ENCODE measurements at regions not wholly inside any gene's neighbourhood (a gene's known extent, or its start where the extent isn't known, plus 50 kb on each side); places are given as distances from the start of the nearest gene placed in this dataset.

DNA sequence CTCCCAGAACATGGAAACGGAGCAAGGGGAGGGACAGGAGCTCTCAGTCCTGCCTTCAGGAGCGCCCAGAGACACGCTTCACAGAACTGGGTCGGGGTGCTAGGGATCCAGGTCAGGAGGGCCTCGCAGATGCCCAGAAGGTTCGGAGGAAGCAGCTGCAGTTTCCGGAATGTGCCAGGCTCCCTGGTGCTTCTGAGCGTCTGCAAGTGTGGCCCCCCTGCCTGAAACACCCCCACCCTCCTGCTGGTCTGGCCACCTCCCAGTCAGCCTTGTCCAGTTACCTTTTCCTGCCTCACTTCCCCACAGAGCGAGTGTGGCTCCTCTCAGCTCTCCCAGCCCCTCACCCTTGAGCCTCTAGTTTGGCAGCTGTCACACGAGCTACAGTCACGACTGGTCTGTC is 88.3 kb upstream of the TAF1B start:
- no peak for DNase-seq (ENCODE audit: extremely low read depth in 1 of 2, low read depth in 1 of 2)

DNA sequence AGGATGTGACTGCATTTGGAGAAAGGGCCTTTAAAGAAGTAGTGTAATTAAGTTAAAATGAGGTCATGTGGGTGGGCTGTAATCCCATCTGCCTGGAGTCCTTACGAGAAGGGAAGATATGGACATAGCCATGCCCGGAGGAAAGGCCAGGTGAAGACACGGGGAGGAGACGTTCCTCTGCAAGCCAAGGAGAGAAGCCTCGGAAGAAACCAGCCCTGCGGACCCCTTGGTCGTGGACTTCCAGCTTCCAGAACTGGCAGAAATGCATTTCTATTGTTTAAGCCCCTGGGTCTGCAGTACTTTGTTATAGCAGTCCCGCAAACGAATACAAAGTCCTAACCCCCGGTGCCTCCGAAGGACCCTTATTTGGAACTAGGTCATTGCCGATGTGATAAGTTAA is 87.6 kb upstream of the TAF1B start:
- DNase-seq (ENCODE audit: extremely low read depth in 1 of 2, low read depth in 1 of 2) = no peak

DNA sequence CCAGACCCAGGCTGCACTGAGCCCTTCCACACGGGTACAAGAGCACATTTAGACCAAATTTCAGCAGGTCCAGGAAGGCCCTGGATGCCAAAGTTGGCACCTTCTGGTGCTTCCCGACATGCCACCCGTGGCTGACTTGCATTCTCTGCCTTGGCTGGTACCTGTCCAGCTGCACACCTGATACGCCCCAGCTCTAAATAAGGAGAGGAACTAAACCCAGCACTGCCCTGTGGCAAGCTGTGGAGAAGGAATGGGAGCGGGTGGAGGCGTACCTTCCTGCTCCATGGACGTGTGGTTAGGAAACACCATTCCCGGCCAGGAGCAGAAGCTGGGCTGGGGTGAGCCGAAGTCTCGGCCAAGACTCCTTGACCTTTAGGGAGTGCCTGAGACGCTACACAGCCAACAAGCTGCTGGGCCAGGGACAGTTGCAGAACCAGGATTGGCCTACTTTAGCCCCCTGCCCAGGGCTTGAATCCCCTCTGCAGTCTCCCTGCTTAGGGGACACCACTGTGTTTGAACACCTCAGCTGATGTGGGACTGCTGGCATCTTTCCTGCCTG is 86.5 kb upstream of the TAF1B start:
- no peak for DNase-seq (ENCODE audit: extremely low read depth in 1 of 2, low read depth in 1 of 2)

DNA sequence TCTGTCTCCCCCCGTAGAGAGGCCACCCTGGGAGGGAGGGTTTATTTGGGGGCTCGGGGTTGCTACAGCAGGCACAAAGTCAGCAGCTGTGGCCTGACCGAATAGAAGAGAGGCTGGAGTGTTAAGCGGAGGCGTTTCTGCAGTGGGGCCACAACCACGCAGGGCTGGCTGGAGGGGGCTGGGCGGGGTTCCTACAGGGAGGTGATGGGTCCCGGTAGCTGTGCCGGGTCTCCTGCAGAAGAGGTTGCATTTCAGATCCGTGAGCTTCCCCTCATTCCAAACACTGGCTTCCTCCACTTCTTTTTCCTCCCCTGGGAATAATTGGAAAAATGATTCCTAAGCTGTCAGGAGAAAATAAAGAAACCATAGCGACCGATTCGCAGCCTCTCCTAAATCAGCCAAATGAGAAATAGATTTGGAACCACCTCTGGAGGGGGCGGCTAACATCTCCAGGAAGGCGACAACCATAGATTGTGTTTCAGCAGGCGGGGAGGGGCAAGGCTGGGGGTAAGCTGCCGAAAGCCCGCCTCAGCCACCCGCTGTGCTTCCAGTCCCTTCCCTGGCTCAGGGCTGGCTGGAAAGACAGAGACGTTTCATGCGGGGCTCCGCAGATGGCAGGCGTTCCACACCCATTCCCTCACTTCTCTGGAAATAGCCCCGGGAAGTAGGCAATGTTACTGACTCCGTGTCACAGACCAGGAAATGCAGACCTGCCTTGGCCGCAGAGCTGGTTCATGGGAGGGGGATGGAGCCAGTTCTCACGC is 85.6 kb upstream of the TAF1B start:
- DNase-seq (ENCODE audit: extremely low read depth in 1 of 2, low read depth in 1 of 2) = no peak

DNA sequence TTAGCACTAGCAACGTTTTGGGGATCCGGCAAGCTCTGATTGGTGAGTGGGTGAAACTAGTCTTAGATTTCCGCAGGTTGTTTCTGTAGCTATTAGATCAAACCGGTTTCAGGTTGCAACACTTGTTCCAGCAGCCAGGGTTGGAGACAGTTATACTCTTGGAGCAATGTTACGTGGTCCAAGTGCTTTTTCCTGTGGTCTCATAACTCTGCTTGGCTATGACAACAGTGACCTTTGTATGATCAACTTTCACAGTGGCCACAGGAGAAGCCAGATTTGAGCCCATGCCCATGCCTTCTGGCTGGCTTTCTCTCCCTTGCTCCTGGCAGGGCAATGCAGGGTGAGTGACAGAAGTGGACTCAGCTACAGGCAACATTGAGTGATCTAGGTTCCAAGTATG is 84.5 kb upstream of the TAF1B start:
- DNase-seq (ENCODE audit: extremely low read depth in 1 of 2, low read depth in 1 of 2) = no peak

DNA sequence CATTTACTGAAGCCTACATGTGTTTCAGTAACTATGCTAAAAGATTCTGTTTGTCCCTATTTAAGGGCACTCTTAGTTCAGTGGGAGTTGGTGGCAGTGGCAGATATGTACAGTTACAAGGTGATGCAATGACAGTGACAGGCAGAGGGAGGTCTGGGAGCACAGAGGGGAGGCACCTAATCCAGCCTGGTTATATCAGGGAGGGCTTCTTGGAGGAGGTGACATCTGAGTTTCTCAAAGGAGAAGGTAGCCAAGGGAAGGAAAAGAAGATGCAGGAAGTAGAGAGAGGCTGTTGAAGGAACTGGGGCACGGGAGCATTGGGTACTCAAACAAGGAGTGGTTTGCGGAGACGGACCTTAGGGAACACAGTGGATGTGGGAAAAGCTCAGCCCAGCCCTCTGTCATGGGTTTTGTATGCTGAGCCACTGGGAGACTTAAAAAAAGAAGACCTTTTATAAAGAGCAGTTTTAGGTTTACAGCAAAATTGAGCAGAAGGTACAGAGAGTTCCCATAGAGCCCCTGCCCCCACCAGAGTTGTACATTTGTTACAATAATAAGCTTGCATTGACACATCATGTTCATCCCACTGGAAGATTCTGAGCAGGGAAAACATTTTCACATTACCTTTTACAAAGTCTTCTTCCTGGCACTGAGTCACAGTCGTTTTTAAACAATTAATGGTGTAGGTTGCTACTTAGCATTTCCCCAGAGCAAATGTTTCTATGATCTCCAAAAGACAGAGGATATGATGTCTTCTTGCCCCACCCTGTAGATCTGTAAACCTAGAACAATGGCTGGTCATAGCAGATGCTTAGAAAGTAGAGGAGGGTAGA is 83.0 kb upstream of the TAF1B start:
- DNase-seq (ENCODE audit: extremely low read depth in 1 of 2, low read depth in 1 of 2) = no peak

DNA sequence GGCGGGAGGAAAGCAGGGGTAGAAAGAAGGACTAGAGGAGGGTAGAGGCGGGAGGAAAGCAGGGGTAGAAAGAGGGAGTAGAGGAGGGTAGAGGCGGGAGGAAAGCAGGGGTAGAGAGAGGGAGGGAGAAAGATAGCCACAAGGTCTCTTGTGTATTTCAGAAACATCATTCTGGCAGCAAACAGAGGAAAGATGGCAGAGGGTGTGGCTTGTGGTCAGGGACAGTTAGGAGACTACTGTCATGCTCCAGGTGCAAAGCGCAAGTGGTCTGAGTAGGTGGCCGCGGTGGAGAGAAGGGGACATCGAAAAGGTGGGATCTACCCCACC is 82.4 kb upstream of the TAF1B start:
- DNase-seq (ENCODE audit: extremely low read depth in 1 of 2, low read depth in 1 of 2) = no peak

DNA sequence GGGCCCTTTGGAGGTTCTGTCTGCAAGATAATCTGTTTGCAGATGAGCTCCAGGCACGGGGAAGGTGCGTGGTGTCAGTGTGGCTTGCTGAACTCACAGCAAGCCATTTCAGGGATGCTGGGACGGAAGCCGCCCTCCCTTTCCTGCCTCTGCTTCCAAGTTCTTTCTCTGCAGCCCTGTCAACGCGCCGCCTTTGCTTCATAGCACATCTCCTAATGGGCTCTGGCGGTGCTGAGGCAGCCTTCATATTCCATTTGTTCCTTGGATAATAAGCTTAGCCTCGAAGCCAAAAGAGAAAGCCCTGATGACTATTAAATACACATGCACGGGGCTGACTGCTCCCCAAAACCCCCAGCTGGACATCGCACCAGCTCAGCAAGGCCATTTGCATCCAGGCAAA is 81.7 kb upstream of the TAF1B start:
- DNase-seq (ENCODE audit: extremely low read depth in 1 of 2, low read depth in 1 of 2) = no peak

DNA sequence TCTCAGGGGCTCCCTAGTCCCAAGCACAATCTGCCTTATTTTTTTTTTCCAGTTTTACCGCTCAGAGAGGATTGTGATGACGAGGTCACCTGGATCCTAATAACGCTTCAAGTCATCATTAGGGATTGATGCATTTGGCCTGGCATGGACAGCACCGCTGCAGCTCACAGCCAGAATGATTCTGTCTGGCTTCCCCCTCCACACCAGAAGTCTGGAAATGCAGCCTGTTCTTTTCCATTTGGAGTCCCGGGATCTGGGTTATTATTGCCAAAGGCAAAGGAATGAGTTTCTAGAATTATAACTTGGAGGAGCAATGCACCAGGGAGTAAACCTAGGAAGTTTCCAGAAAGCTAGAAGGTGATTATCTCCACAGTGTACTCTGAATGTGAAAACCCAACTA is 81.1 kb upstream of the TAF1B start:
- no peak for DNase-seq (ENCODE audit: extremely low read depth in 1 of 2, low read depth in 1 of 2)

DNA sequence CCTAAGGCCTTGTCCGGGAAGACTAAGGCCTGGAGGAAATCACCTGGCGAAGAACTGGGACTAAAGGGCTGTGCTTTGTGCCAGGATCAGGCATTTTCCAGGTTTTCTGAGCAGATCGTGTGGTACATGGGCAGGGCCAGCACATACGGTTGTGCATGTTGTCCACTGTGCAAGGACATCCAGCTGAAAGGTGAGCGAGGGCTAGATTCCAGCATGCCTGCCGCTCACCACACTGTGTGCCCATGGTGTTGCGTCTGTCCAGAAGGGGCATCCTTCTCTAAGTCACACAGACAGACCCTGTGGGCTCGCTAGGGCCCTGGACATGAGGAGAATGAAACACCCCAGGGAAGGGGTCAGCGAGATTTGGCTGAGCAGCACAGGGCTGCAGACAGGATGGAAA is 80.3 kb upstream of the TAF1B start:
- DNase-seq (ENCODE audit: extremely low read depth in 1 of 2, low read depth in 1 of 2) = no peak

DNA sequence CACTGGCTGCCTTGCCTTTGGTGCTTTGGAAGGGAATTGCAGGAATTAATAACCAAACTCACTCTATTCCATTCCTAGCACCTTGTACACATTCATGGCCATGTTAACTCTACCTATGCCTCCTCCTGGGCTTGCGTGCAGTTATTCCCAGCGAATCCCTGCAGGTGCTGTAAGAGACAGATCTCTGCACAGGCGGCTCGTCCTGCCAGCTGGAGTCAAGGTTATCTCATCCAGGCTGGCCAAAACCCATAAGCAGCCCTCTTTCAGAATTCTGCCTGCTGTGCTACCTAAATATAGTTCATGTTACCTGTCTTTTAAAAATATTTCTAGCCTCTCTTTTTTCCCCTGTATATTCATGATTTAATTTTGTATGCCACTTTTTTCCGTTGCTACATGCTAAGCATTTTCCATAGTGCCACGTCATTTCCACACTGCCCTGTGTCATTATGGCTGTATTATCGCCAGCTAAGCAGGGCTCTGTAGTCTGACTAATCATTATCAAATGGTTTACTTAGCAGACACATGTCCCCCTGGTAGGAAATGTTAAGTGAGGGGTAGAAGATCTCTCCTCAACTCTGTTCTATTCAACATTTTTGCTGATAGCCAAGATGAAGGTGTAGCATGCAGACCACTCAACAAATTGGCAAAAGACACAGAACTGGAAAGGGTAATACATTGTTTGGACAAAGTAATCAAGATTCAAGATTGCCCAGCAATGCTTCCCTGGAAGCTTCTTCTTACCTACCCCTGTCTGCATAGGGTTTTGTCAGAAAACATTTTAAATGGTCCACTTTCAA is 79.7 kb upstream of the TAF1B start:
- no peak for DNase-seq (ENCODE audit: extremely low read depth in 1 of 2, low read depth in 1 of 2)

DNA sequence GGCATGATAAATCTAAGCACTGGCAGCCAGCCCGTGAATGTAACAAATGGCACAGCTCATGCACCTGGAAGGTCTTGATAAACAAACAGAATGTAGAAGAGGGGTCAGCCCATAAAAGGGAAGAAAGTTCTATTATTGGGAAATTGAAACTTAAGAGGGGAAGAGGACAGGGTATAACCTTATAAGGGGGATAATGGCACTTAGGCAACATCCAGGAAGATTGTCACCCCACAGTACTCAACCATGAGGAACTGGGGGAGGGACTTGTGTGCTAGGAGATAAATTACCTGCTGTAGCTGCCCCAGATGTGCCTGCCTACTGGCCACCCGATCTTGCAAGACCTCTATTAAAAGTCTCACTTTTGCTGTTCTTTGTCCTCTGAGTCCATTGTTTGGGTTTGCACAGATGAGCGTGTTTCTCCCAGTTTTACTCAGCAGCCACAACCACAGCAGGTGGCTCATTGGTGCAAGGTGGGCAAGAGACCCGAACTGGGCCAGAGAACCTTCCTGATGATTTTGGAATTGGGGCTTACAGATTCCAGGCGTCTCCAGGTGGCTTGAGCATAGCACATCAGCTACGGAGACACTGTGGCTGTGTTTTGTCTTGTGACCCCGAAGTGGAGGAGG is 79.0 kb upstream of the TAF1B start:
- no peak for DNase-seq (ENCODE audit: extremely low read depth in 1 of 2, low read depth in 1 of 2)

DNA sequence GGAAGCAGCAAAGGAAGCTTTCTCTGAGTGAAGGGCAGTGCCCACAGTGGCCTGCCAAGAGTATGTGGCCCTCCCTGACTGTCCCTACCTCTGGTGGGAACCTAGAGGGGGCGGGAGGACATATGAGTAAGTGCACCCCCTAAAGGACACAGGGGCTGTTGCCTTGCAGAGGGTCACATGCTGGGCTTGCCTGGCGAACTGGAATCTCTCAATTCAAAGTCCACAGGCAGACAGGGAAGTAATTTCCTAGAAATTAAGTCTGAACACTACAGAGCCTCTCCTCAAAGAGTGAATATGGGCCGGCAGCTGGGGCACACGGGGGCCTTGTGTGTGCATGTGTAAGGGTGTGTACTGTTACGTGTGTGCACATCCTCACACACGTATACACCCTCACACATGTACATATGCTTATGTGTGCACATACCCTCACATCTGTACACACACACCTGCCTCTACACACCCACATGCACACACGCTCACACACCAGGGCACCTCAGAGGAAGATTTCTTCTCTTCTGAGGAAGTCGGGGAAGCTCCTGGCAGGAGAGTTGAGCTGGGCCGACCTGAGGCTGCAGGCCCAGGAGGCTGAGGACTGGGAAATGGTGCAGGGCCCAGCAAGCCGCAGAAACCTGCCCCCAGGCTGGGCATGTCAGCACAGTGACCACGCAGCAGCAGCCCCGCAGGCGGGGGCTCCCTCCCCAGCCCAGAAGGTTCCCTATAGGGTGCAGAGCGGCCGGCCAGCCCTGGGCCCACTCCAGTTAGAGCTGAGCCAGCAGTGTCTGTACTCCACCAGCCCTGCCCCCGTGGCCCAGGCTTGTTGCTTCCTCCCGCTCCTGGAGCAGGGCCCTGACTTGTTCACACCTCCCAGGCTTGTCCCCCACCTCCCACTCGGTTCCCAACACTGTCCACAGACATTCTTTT is 77.4 kb upstream of the TAF1B start:
- DNase-seq (ENCODE audit: extremely low read depth in 1 of 2, low read depth in 1 of 2) = no peak

DNA sequence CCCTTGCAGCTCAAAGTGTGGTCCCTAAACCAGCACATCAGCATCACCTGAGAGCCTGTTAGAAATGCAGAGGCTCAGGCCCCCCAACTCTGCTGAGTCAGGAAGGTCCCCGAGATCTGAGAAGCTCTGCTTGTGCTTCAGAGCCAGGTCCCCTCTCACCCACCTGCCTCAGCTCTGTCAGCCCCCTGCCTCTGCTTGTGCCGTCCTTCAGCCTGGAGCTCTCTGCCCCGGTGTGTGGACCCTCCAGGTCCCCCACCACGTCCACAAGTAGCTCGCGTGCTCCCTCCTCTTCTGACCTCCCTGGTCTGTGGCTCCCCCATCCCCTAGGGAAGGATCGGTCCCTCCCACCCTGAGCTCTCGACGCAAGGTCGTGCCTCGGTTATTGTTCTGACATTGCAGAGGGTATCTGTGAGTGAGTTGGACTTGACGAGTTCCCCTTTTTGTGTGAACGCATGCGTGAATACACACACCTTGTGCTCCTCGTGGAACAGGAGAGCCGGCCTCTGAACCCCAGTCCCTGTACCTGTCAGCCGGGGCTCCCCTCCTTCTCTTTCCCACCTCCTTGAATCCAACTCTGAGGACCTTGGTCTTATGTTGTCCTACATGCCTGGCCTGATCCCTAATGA is 75.5 kb upstream of the TAF1B start:
- DNase-seq (ENCODE audit: extremely low read depth in 1 of 2, low read depth in 1 of 2) = no peak

DNA sequence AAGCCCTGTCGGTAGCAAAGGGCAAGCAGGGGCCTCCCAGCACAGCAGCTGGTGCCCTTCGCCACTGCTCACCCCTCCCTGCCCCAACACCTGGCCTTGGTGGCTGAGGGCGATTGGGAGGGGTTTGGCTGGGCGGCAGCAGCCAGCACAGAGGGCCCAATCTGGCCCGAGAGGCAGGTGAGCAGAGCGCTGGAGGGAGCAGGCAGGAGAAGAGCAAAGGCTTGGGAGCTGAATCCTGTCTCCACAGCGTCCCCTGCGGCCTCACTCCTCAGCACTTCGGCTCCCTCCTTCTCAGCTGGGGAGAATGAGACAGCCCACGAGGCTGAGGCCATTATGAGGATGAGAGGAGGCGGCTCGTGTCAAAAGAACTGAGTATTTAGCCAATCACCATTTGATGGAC is 74.9 kb upstream of the TAF1B start:
- no peak for DNase-seq (ENCODE audit: extremely low read depth in 1 of 2, low read depth in 1 of 2)

DNA sequence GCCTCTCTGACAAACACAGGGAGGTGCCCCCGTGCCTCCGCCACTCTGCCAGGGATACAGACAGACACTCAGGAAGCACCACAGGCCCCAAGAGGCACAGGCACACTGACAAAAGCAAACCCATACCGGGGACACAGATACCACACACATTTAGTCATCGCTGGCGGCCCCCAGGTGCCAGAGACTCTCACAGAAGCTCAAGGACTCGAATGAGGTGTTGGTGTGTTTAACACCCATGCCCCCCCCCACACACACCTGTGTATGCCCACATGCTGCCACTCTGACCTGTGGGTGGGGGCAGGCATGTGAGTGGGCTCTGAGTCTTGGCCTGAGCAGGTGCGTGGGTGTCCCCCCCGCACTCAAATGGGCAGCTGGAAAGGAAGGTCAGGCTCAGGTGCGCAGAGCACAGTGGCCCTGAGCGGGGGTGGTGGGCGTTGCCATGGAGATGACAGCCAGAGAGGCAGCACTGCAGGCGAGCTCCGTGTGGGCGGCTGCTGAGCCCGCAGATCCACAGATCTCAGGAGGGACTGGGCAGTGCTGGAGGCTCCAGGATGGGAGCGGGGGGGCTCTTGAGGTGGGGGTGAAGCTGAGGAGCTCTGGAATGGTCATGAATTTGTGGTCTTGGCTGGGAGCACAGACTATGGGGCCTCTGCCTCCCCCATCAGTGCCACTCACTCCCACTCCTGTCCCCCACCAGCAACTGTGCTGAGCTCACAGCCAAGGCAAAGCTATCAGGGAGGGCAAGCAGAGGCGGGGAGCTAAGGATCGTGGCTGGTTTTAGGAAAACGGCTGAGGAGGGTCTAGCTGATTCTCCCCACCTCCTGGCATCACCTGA is 73.9 kb upstream of the TAF1B start:
- DNase-seq (ENCODE audit: extremely low read depth in 1 of 2, low read depth in 1 of 2) = no peak

DNA sequence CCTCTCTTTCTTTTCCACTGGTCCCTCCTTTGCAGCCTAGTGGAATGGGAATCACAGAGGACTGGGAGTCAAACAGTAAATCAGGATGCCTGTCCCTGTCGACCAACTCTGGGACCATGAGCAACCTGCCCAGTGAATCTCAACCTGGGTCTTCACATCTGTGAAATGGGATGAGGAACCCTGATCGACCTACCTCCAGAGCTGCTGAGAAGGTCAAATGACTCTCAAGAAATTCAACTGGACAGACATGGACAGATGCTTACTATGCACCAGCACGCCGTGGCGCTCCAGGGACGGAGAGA is 73.3 kb upstream of the TAF1B start:
- no peak for DNase-seq (ENCODE audit: extremely low read depth in 1 of 2, low read depth in 1 of 2)

DNA sequence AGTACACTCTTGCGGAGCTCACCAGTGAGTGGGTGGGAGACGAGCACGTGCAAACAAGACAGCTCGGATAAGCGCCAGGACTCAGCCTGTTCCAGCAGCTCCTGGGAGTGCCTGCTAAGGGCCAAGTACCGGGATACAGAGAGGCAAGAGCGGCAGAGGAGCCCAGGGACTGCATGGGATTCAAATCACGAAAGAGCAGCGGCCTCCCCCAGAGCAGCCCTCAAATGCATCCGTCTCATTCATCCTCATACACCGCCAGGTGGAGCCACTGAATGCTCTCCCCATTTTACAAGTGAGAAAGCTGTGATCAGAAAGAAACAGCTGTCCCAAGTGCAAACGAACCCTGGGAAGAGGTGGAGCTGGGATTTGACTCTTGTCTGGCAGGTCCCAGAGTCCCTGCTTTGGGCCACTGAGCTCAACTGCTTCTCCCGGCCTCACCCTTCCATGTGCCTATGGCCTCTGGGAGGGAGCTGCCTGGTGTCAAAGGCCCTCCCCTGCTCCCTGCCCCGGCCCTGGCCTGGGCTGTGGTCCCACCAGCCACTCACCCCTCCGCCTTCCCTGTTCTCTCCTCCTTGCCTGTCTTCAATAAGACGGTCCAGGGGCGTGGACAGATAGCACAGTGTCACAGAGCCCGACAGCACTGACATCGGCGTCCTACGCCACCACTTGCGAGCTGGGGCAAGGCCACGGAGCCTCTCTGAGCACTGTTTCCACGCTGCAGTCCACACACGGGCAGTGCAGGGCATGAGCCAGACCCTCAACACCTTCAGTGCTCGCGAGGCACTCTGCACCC is 72.8 kb upstream of the TAF1B start:
- no peak for DNase-seq (ENCODE audit: extremely low read depth in 1 of 2, low read depth in 1 of 2)
